ENCODE measurements at regions not wholly inside any gene's neighbourhood (a gene's known extent, or its start where the extent isn't known, plus 50 kb on each side); places are given as distances from the start of the nearest gene placed in this dataset.
"Not testable (repeated sequence)": the region's sequence is repeated elsewhere in the genome, so short reads cannot be mapped to it uniquely, and the experiment has no call there.

GRCh38 chr6:10343320-10343719 lies 71.6 kb downstream of the TFAP2A start:
- no peak for DNase-seq

GRCh38 chr6:10341605-10342004 lies 73.3 kb downstream of the TFAP2A start:
- no peak for DNase-seq

DNA sequence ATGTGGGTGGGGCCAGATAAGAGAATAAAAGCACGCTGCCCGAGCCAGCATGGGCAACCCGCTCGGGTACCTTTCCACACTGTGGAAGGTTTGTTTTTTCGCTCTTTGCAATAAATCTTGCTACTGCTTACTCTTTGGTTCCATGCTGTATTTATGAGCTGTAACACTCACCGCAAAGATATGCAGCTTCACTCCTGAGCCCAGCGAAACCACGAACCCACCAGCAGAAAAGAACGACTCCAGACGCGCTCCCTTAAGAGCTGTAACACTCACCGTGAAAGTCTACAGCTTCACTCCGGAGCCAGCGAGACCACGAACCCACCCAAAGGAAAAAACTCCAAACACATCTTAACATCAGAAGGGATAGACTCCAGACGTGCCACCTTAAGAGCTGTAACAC lies 76.7 kb downstream of the TFAP2A start:
- no peak for DNase-seq

DNA sequence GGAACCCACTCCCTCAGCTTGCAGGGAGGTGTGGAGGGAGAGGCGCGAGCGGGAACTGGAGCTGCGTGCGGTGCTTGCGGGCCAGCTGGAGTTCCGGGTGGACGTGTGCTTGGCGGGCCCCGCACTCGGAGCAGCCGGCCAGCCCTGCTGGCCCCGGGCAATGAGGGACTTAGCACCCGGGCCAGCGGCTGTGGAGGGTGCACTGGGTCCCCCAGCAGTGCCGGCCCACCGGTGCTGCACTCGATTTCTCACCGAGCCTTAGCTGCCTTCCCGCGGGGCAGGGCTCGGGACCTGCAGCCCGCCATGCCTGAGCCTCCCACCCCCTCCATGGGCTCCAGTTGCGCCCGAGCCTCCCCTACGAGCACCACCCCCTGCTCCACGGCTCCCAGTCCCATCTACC lies 77.5 kb downstream of the TFAP2A start:
- not testable (repeated sequence) for DNase-seq

GRCh38 chr6:10332111-10332510 lies 82.8 kb downstream of the TFAP2A start:
- DNase-seq: no peak

GRCh38 chr6:10331334-10331968 lies 83.4 kb downstream of the TFAP2A start:
- no peak for DNase-seq

DNA sequence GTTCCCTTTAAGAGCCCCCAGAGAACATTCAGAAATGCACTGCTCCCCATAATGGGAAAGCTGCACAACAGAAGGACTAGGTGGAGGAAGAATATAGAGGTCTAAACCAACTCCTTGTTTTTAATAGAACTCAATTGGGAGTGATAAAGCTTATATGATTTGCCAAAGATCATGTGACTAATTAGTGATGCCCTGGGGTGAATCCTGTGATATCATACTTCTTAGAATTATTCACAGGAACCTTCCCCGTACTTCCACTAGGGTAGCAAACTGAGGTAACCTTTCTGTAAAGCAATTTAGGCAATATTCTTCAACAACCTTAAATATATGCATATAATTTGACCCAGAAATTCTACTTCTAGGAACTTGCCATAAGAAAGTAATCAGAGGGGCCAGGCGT lies 84.4 kb downstream of the TFAP2A start:
- no peak for DNase-seq

DNA sequence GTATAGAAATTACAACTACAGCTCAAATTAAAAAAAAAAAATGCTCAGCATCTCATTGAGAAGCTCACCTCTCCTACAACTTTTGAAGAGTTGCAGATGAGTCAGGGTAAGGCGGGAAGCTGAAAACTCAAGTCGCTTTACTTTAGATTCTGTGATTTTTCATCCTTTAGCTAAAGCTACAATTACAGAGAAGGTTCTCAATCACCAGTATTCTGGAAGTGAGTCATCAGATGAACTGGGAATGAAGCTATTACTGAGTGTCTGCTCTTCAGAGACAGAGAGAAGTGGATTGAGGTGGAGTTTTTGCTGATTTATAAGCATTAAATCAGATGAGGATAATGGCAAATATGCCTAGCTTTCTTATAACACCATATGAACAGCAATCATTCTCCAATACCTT lies 91.9 kb downstream of the TFAP2A start:
- no peak for DNase-seq

DNA sequence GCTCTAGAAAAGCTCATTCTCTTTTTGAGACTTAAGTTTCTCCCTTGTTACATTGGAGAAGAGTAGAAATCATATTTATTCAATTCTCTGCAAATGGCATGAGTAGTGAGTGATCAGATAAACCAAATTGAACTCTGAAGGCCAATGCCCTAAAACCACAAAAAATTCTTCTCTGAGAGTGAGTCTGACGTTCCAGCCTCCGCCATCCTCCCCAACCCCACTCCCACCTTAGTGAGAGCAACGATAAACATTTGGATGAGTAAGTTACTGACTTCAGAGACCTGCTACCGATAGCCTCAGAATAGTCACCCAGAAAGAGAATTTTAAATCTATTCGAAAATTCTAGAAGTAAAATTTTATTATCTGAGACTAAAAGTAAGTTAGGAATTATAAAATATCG lies 94.6 kb downstream of the TFAP2A start:
- DNase-seq: no peak

DNA sequence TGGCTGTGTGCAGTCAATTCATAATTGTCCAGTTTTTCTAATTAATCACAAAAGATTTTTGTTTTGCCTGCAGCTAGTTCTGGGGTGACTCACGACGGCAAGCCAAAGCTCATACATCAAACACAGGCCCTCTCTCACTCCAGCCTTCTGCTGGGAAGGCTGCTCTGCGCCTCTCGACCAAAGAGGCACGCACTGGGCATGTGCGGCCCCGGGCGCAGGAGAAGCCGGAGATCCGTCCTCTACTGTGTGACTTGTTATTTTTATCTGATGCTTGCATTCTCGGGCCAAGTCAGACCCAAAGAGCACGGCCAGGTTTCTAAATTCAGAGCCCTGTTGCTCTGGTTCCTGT lies 98.5 kb downstream of the TFAP2A start:
- no peak for DNase-seq

GRCh38 chr6:10315658-10316372 lies 99.1 kb downstream of the TFAP2A start:
- no peak for DNase-seq

DNA sequence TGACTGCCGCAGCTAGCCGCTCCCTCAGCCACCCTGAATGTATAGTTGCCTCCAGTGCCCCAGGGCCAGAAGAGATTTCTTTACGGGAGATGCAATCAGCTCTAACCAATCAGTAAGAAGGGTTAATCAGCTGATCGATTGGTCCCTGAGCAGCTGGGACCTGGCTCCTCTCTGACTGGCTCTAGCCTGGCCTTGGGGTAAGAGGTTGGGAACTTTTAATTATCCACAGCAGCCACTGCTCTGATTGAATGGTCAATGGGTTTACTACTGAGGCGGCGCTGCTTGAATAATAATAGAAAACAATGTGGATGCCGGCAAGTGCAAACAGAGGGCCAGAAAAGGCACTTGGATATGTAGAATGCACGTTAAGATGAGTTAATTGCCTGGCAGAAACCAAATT lies 99.8 kb downstream of the TFAP2A start:
- DNase-seq: no peak

GRCh38 chr6:10314163-10314955 lies 100.5 kb downstream of the TFAP2A start:
- no peak for DNase-seq

DNA sequence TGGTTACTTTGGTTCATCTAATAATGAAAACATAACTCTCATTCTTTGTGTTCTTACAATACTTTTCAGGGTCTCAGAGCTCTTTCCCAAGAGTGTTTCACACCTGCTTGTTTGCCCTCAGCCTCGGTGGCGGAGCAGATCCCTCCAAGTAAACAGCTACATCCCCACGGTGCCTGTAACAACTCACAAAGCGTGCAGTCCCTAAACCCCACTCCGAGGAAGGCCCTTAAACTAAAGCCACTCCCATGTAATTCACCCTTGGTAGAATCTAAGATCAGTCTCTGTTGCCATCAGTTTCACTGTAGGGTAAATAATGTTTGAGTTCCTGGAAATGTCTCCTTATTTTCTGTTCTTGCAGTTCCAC lies 101.1 kb downstream of the TFAP2A start:
- DNase-seq: no peak

GRCh38 chr6:10312445-10312844 lies 102.4 kb downstream of the TFAP2A start:
- no peak for DNase-seq

DNA sequence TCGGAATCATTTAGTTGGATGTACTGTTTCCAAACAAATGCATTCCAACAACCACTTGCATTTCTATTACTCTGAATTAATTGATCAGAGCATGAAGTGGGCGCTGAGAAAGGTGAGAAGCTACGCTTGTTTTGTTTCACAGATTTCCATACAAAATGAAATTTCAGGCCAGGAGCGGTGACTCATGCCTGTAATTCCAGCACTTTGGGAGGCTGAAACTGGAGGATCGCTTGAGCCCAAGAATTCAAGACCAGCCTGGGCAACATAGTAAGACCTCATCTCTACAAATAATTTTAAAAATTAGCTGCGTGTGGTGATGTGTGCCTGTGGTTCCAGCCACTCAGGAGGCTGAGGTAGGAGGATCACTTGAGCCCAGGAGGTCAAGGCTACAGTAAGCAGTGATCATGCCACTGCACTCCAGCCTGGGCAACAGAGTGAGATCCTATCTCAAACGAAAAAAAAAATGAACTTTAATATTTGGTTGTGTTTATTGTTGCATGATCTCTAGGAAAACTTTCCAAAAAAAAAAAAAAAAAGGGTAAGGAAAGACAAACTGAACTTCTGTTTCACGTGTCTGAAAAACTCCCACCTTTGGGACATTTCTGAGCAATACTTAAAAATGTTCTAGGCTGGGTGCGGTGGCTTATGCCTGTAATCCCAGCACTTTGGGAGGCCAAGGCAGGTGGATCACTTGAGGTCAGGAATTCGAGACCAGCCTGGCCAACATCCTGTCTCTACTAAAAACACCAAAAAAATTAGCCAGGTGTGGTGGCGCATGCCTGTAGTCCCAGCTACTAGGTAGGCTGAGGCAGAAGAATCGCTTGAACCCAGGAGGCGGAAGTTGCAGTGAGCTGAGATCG lies 103.1 kb downstream of the TFAP2A start:
- not testable (repeated sequence) for DNase-seq

GRCh38 chr6:10310826-10311225 lies 104.0 kb downstream of the TFAP2A start:
- no peak for DNase-seq

DNA sequence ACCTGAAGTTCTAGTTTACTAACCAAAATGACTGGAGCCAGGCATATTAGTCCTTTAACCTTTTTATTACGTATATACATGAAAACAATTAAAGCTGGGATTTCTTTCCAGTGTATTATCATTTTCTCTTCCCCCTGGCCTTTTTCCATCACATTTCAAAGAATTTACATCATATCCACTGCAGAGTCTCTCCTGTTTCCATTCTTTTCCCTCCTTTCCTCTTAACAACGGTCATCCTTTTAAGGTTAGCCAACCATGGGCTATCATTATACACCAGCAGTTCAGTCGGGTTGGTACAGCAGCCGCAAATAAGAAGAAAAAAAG lies 104.6 kb downstream of the TFAP2A start:
- DNase-seq: no peak

GRCh38 chr6:10309457-10310329 lies 105.2 kb downstream of the TFAP2A start:
- no peak for DNase-seq

GRCh38 chr6:10307476-10307875 lies 107.4 kb downstream of the TFAP2A start:
- DNase-seq: no peak

- DNase-seq: no peak
Measured at GRCh38 chr6:10307028-10307427, 107.8 kb downstream of the TFAP2A start.

DNA sequence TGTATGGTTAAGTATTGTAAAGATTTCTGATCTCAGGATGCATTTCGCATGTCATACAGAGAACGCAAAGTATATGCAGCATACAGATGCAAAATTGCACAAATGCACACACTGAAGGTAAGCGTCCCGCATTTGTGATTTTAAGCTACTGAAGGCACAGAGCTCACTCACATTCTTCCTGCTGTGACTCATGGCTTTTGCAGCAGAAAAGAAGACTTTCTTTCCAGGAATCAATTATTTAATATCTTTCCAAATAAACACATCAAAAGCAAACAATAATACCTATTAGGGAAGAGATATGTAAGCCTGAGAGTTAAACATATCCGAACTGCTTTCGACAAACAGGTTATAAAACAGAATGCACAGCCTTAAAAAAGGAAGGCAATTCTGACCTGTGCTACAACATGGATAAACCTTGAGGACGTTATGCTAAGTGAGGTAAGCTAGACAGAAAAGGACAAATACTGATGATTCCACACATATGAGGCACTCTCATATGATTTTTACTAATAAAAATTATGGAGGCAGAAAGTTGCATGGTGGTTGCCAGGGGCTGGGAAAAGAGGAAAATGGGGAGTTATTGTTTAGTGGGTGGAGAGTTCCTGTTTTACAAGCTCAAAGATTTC lies 109.0 kb downstream of the TFAP2A start:
- DNase-seq: no peak
